Fibroblast of lung (primary cell): ENCODE measurements at regions not wholly inside any gene's neighbourhood (a gene's known extent, or its start where the extent isn't known, plus 50 kb on each side); places are given as distances from the start of the nearest gene placed in this dataset.

Source experiments
- DNase-seq, 2 donors: peaks; one replicate each; pipeline versions ENCODE4 v3.0.0 to v3.0.0-alpha.2; 2010; ENCODE audit warnings: low read depth in 2 of 2
- H2AFZ ChIP-seq: 2 replicates; pipeline ENCODE4 v1.5.1; 2012; ENCODE audit warnings: low read length, control low read depth, inconsistent platforms
- H3K27ac ChIP-seq: 2 replicates; pipeline ENCODE4 v1.5.1; 2011; ENCODE audit warnings: low read length, control low read depth; ENCODE audit not compliant: insufficient read depth
- H3K27me3 ChIP-seq: 2 replicates; pipeline ENCODE4 v1.5.1; 2011; ENCODE audit warnings: mild to moderate bottlenecking, low read length; ENCODE audit not compliant: control insufficient read depth, insufficient read depth
- H3K36me3 ChIP-seq: 2 replicates; pipeline ENCODE4 v1.5.1; 2011; ENCODE audit warnings: low read length; ENCODE audit not compliant: control insufficient read depth, insufficient read depth
- H3K4me1 ChIP-seq: 2 replicates; pipeline ENCODE4 v1.5.1; 2011; ENCODE audit warnings: low read length; ENCODE audit not compliant: control insufficient read depth, insufficient read depth; ENCODE audit errors: extremely low read depth
- H3K4me2 ChIP-seq: 2 replicates; pipeline ENCODE4 v1.5.1; 2011; ENCODE audit warnings: low read length, control low read depth; ENCODE audit not compliant: insufficient read depth; ENCODE audit errors: extremely low read depth
- H3K4me3 ChIP-seq, 4 experiments: fragments of 200-600 bp in 1 of 4; sonication (generic) in 1 of 4; replicated peaks in 1 of 4; 2 replicates each; pipeline ENCODE4 v1.5.1; 2011 to 2016; ENCODE audit warnings: low read length in 4 of 4, low read depth in 3 of 4, mild to moderate bottlenecking in 3 of 4, control low read depth in 2 of 4, inconsistent platforms in 1 of 4, mixed read lengths in 1 of 4; ENCODE audit not compliant: insufficient read depth in 1 of 4; ENCODE audit errors: control extremely low read depth in 1 of 4
- H3K79me2 ChIP-seq: 2 replicates; pipeline ENCODE4 v1.5.1; 2012; ENCODE audit warnings: mild to moderate bottlenecking, low read length, inconsistent platforms; ENCODE audit not compliant: control insufficient read depth, insufficient read depth
- H3K9ac ChIP-seq: 2 replicates; pipeline ENCODE4 v1.5.1; 2011; ENCODE audit warnings: mild to moderate bottlenecking, low read length, control low read depth; ENCODE audit not compliant: insufficient read depth
- H3K9me3 ChIP-seq: 2 replicates; pipeline ENCODE4 v1.5.1; 2012; ENCODE audit warnings: low read depth, low read length; ENCODE audit not compliant: control insufficient read depth, insufficient read depth
- H4K20me1 ChIP-seq: 2 replicates; pipeline ENCODE4 v1.5.1; 2011; ENCODE audit warnings: low read length; ENCODE audit not compliant: control insufficient read depth, insufficient read depth; ENCODE audit errors: extremely low read depth
- EZH2 ChIP-seq: IDR thresholded peaks from 2 replicates; pipeline ENCODE4 v1.5.1; 2012; ENCODE audit warnings: low read length, control low read depth, mild to moderate bottlenecking; ENCODE audit errors: missing control alignments
- TF ChIP-seq, protein P1 (sequence below), 2 donors: IDR thresholded peaks in 1 of 2; conservative IDR thresholded peaks in 1 of 2; 1 replicate in 1 of 2; 2 replicates in 1 of 2; pipeline ENCODE4 v1.5.1; 2011 to 2012; ENCODE audit warnings: low read length in 2 of 2, control low read depth in 1 of 2, inconsistent platforms in 1 of 2, low read depth in 1 of 2, mild to moderate bottlenecking in 1 of 2

DNA sequence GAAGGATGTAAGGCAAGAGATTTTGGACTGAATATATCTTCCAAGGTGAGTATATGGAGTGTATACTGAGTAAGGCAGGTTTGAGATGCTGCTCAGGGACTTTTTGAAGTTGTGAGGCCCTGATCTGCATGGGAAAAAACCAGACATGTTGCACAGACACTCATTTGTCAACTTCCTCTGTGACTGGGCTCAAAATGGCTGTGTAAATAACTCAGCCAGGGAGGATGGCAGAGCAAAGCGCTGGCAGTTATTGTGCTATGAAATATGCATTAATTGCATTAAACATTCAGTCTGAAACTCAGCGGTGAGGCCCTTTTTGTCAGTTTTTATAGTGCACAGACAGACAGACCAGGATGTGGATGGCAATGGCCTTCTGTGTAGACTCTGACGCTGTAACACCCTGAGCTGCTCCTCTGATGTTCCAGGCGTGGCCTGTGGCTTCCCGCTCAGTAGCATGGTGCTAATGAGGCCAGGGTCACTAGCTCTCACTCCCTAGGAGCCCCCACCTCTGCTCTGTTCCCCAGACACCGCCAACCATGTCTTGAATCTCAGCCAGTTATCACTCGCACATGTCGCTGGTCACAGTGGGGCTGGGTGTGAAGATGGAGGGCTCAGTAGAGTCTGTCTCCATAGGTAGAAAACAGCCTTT, 307.0 kb upstream of the PROX1 start:
- Histone ChIP-seq H3K36me3 (no peaks in the 10 kb centered on the region), H3K9ac (no peak overlapping the region), H3K4me2 (no peak overlapping the region), H4K20me1 (no peaks in the 10 kb centered on the region), H3K4me1 (no peaks in the 10 kb centered on the region), H2AFZ (no peak overlapping the region), H3K79me2 (no peaks in the 10 kb centered on the region), H3K27ac (no peak overlapping the region), H3K9me3 (no peaks in the 10 kb centered on the region), H3K4me3 (no peak overlapping the region), H3K27me3 (no peaks in the 10 kb centered on the region)
- DNase-seq = no peak
- TF ChIP-seq, protein P1, sequence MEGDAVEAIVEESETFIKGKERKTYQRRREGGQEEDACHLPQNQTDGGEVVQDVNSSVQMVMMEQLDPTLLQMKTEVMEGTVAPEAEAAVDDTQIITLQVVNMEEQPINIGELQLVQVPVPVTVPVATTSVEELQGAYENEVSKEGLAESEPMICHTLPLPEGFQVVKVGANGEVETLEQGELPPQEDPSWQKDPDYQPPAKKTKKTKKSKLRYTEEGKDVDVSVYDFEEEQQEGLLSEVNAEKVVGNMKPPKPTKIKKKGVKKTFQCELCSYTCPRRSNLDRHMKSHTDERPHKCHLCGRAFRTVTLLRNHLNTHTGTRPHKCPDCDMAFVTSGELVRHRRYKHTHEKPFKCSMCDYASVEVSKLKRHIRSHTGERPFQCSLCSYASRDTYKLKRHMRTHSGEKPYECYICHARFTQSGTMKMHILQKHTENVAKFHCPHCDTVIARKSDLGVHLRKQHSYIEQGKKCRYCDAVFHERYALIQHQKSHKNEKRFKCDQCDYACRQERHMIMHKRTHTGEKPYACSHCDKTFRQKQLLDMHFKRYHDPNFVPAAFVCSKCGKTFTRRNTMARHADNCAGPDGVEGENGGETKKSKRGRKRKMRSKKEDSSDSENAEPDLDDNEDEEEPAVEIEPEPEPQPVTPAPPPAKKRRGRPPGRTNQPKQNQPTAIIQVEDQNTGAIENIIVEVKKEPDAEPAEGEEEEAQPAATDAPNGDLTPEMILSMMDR (conservative IDR thresholded peaks at IDR 0.05 in 1 of 2, IDR thresholded peaks at IDR 0.05 in 1 of 2; ENCODE audit: low read depth in 1 of 2, low read length in 2 of 2) = no peak
- no peak for TF ChIP-seq EZH2

DNA sequence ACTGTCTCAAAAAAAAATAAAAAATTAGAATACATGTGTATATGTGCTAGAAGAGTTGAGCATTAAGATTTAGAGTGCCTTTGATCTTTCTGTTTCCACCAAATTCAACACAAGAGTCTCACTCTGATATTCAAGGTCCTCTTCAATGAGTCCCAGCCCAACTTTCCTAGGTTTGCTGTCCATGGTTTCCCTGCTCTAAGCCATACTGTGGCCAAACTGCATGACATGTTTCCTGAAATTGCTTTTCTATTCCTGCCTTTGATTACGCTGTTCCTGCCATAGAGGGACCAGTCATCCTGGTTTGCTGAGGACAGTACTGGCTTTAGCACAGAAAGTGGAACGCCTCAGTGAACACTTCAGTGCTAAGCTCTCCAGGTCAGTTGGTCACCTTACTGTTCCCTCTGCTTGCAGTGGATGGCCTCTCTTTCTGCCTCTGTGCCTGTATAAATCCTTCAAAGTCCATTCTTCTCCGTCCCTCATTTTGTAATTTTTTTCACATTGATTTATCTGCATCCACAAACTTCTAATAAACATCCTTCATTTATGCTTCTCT, 305.9 kb upstream of the PROX1 start:
- H3K9ac ChIP-seq = no peak overlapping the region
- no peak for DNase-seq
- H3K9me3 ChIP-seq = no peaks in the 10 kb centered on the region
- H3K27me3 ChIP-seq = no peaks in the 10 kb centered on the region
- H3K79me2 ChIP-seq = no peaks in the 10 kb centered on the region
- no peak overlapping the region for H3K27ac ChIP-seq
- no peaks in the 10 kb centered on the region for H4K20me1 ChIP-seq
- no peaks in the 10 kb centered on the region for H3K4me1 ChIP-seq
- TF ChIP-seq, protein P1 (conservative IDR thresholded peaks at IDR 0.05 in 1 of 2, IDR thresholded peaks at IDR 0.05 in 1 of 2; ENCODE audit: low read depth in 1 of 2, low read length in 2 of 2) = no peak
- no peaks in the 10 kb centered on the region for H3K36me3 ChIP-seq
- H2AFZ ChIP-seq = no peak overlapping the region
- H3K4me2 ChIP-seq = no peak overlapping the region
- no peak overlapping the region for H3K4me3 ChIP-seq

DNA sequence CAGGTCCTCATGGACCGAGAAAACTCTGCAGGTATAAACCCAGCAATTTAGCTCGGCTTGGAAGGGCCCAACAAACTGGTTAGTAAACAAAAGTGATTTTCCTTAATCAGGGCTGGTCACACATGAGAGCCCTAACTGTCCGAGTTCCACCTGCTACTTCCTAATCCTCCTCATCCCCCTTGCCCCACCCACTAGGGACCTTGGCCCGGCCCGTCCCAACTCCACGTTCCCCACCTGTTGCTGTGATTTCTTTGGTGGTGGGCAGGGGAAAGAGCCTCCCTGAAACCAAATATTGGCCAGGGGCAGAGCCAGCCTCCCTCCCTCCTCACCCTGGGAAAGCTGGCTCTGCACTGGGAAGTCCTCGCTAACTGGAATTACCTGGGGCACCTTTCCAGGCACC, 304.2 kb upstream of the PROX1 start:
- Histone ChIP-seq H3K4me2 (no peak overlapping the region), H3K9ac (no peak overlapping the region), H2AFZ (no peak overlapping the region), H3K79me2 (no peaks in the 10 kb centered on the region), H3K4me1 (no peaks in the 10 kb centered on the region), H3K27me3 (no peaks in the 10 kb centered on the region), H4K20me1 (no peaks in the 10 kb centered on the region), H3K27ac (no peak overlapping the region), H3K4me3 (no peak overlapping the region), H3K9me3 (no peaks in the 10 kb centered on the region), H3K36me3 (no peaks in the 10 kb centered on the region)
- DNase-seq = no peak
- TF ChIP-seq, protein P1 (conservative IDR thresholded peaks at IDR 0.05 in 1 of 2, IDR thresholded peaks at IDR 0.05 in 1 of 2; ENCODE audit: low read depth in 1 of 2, low read length in 2 of 2) = no peak
